Osteoblast (primary cell): ENCODE measurements at regions not wholly inside any gene's neighbourhood (a gene's known extent, or its start where the extent isn't known, plus 50 kb on each side); places are given as distances from the start of the nearest gene placed in this dataset.

Experiments
- DNase-seq: peaks from one replicate; pipeline ENCODE4 v3.0.0; 2011; ENCODE audit warnings: low spot score, mixed read lengths; ENCODE audit not compliant: insufficient read length; ENCODE audit errors: missing footprints
- H2AFZ ChIP-seq: 2 replicates; pipeline ENCODE4 v1.6.0; 2011; ENCODE audit warnings: mild to moderate bottlenecking, low read length
- H3K27ac ChIP-seq: 2 replicates; pipeline ENCODE4 v1.5.1; 2011; ENCODE audit warnings: mild to moderate bottlenecking, low read depth, low read length, moderate library complexity
- H3K27me3 ChIP-seq: 2 replicates; pipeline ENCODE4 v1.6.0; 2012; ENCODE audit warnings: mild to moderate bottlenecking, control low read depth, inconsistent platforms, low read length, moderate library complexity; ENCODE audit not compliant: insufficient read depth
- H3K36me3 ChIP-seq: 2 replicates; pipeline ENCODE4 v1.5.1; 2011; ENCODE audit warnings: mild to moderate bottlenecking, low read length, control low read depth, moderate library complexity; ENCODE audit not compliant: insufficient read depth
- H3K4me1 ChIP-seq: 2 replicates; pipeline ENCODE4 v1.5.1; 2011; ENCODE audit warnings: mild to moderate bottlenecking, low read length, control low read depth, moderate library complexity; ENCODE audit not compliant: insufficient read depth
- H3K4me2 ChIP-seq: 2 replicates; pipeline ENCODE4 v1.6.0; 2011; ENCODE audit warnings: mild to moderate bottlenecking, low read length; ENCODE audit not compliant: insufficient read depth
- H3K4me3 ChIP-seq: fragments of 200-600 bp; sonication (generic); 3 replicates; pipeline ENCODE4 v1.5.1; 2012; ENCODE audit warnings: mild to moderate bottlenecking, low read length, inconsistent platforms; ENCODE audit not compliant: insufficient read depth
- H3K79me2 ChIP-seq: 2 replicates; pipeline ENCODE4 v1.6.0; 2012; ENCODE audit warnings: mild to moderate bottlenecking, low read length, control low read depth, inconsistent platforms; ENCODE audit not compliant: insufficient read depth
- H3K9me3 ChIP-seq: 2 replicates; pipeline ENCODE4 v1.5.1; 2011; ENCODE audit warnings: low read depth, low read length, control low read depth
- H4K20me1 ChIP-seq: 2 replicates; pipeline ENCODE4 v1.6.0; 2012; ENCODE audit warnings: mild to moderate bottlenecking, low read length, control low read depth; ENCODE audit not compliant: insufficient read depth
- CTCF ChIP-seq: IDR thresholded peaks from 2 replicates; pipeline ENCODE4 v1.5.1; 2011; ENCODE audit warnings: mild to moderate bottlenecking, low read depth, low read length, moderate library complexity; ENCODE audit errors: extremely low read depth

- Histone ChIP-seq H3K4me3 (no peak overlapping the region), H3K4me1 (no peaks in the 10 kb centered on the region), H3K9me3 (peaks cover 2% of the 10 kb centered on the region), H4K20me1 (no peaks in the 10 kb centered on the region), H3K27ac (no peak overlapping the region), H3K36me3 (no peaks in the 10 kb centered on the region), H3K4me2 (no peak overlapping the region), H3K27me3 (no peaks in the 10 kb centered on the region), H3K79me2 (no peaks in the 10 kb centered on the region), H2AFZ (no peak overlapping the region)
- TF ChIP-seq CTCF, result no peak
- no peak for DNase-seq
Measured at GRCh38 chr6:67212584-67212983, 1422.5 kb upstream of the ADGRB3 start.

GRCh38 chr6:67210450-67210849 lies 1424.6 kb upstream of the ADGRB3 start:
- Histone ChIP-seq H3K27me3 (no peaks in the 10 kb centered on the region), H3K79me2 (no peaks in the 10 kb centered on the region), H3K4me1 (no peaks in the 10 kb centered on the region), H3K36me3 (no peaks in the 10 kb centered on the region), H3K4me3 (no peak overlapping the region), H3K27ac (no peak overlapping the region), H2AFZ (no peak overlapping the region), H3K9me3 (peaks cover 2% of the 10 kb centered on the region), H3K4me2 (no peak overlapping the region), H4K20me1 (no peaks in the 10 kb centered on the region)
- DNase-seq, result no peak
- no peak for TF ChIP-seq CTCF

GRCh38 chr6:67201563-67201962 lies 1433.5 kb upstream of the ADGRB3 start:
- H4K20me1 ChIP-seq, result no peaks in the 10 kb centered on the region
- no peak for DNase-seq
- H3K4me1 ChIP-seq, result no peaks in the 10 kb centered on the region
- no peak overlapping the region for H3K4me3 ChIP-seq
- no peak for TF ChIP-seq CTCF
- no peaks in the 10 kb centered on the region for H3K79me2 ChIP-seq
- no peaks in the 10 kb centered on the region for H3K27me3 ChIP-seq
- H3K9me3 ChIP-seq, result no peaks in the 10 kb centered on the region
- H3K4me2 ChIP-seq, result no peak overlapping the region
- H2AFZ ChIP-seq, result no peak overlapping the region
- no peak overlapping the region for H3K27ac ChIP-seq
- H3K36me3 ChIP-seq, result no peaks in the 10 kb centered on the region

- Histone ChIP-seq H3K9me3 (no peaks in the 10 kb centered on the region), H3K4me2 (no peak overlapping the region), H2AFZ (no peak overlapping the region), H3K79me2 (no peaks in the 10 kb centered on the region), H3K27ac (no peak overlapping the region), H3K27me3 (no peaks in the 10 kb centered on the region), H3K4me1 (no peaks in the 10 kb centered on the region), H3K4me3 (no peak overlapping the region), H3K36me3 (no peaks in the 10 kb centered on the region), H4K20me1 (no peaks in the 10 kb centered on the region)
- no peak for DNase-seq
- TF ChIP-seq CTCF, result no peak
Measured at GRCh38 chr6:67200626-67201403, 1434.3 kb upstream of the ADGRB3 start.
